ENCODE measurements at regions not wholly inside any gene's neighbourhood (a gene's known extent, or its start where the extent isn't known, plus 50 kb on each side); places are given as distances from the start of the nearest gene placed in this dataset.

- Histone ChIP-seq H3K4me1 (ENCODE audit: low read depth) (no peaks in the 10 kb centered on the region), H3K9me3 (ENCODE audit: low read depth) (no peaks in the 10 kb centered on the region)
- DNase-seq (ENCODE audit: low read depth in 1 of 2, low spot score in 1 of 2): no peak
Observed at GRCh38 chr6:122283884-122284283, 115.6 kb upstream of the HSF2 start.

GRCh38 chr6:122284848-122285247 lies 114.6 kb upstream of the HSF2 start:
- H3K9me3 ChIP-seq (ENCODE audit: low read depth): no peaks in the 10 kb centered on the region
- no peaks in the 10 kb centered on the region for H3K4me1 ChIP-seq (ENCODE audit: low read depth)
- H3K36me3 ChIP-seq: no peaks in the 10 kb centered on the region
- no peak overlapping the region for H3K4me3 ChIP-seq
- H3K27me3 ChIP-seq: no peaks in the 10 kb centered on the region
- no peak for DNase-seq (ENCODE audit: low read depth in 1 of 2, low spot score in 1 of 2)
- TF ChIP-seq CTCF (IDR thresholded peaks at IDR 0.05; ENCODE audit: low read depth, low read length): no peak
- no peak overlapping the region for H3K27ac ChIP-seq

More at GRCh38 chr6:122283884-122284283, 115.6 kb upstream of the HSF2 start:
- Histone ChIP-seq H3K27me3 (no peaks in the 10 kb centered on the region), H3K4me3 (no peak overlapping the region), H3K27ac (no peak overlapping the region), H3K36me3 (no peaks in the 10 kb centered on the region)
- no peak for TF ChIP-seq CTCF (IDR thresholded peaks at IDR 0.05; ENCODE audit: low read depth, low read length)

GRCh38 chr6:122285292-122285913 lies 114.0 kb upstream of the HSF2 start:
- no peak overlapping the region for H3K4me3 ChIP-seq
- no peaks in the 10 kb centered on the region for H3K9me3 ChIP-seq (ENCODE audit: low read depth)
- no peaks in the 10 kb centered on the region for H3K27me3 ChIP-seq
- H3K4me1 ChIP-seq (ENCODE audit: low read depth): no peaks in the 10 kb centered on the region
- no peaks in the 10 kb centered on the region for H3K36me3 ChIP-seq
- DNase-seq (ENCODE audit: low read depth in 1 of 2, low spot score in 1 of 2): no peak
- no peak overlapping the region for H3K27ac ChIP-seq
- TF ChIP-seq CTCF (IDR thresholded peaks at IDR 0.05; ENCODE audit: low read depth, low read length): no peak

GRCh38 chr6:122286512-122286911 lies 112.9 kb upstream of the HSF2 start:
- Histone ChIP-seq H3K4me1 (ENCODE audit: low read depth) (no peaks in the 10 kb centered on the region), H3K9me3 (ENCODE audit: low read depth) (no peaks in the 10 kb centered on the region), H3K27ac (no peak overlapping the region), H3K36me3 (no peaks in the 10 kb centered on the region), H3K4me3 (no peak overlapping the region), H3K27me3 (no peaks in the 10 kb centered on the region)
- no peak for TF ChIP-seq CTCF (IDR thresholded peaks at IDR 0.05; ENCODE audit: low read depth, low read length)
- DNase-seq (ENCODE audit: low read depth in 1 of 2, low spot score in 1 of 2): no peak

- Histone ChIP-seq H3K36me3 (no peaks in the 10 kb centered on the region), H3K4me3 (no peak overlapping the region), H3K27me3 (no peaks in the 10 kb centered on the region), H3K4me1 (ENCODE audit: low read depth) (no peaks in the 10 kb centered on the region), H3K9me3 (ENCODE audit: low read depth) (no peaks in the 10 kb centered on the region), H3K27ac (no peak overlapping the region)
- TF ChIP-seq CTCF (IDR thresholded peaks at IDR 0.05; ENCODE audit: low read depth, low read length): no peak
- DNase-seq (ENCODE audit: low read depth in 1 of 2, low spot score in 1 of 2): peak; percentile 7 to 44
Observed at GRCh38 chr6:122289762-122290539, 109.5 kb upstream of the HSF2 start.

All from cardiac muscle cell (in vitro differentiated cells and primary cell).